Liver (tissue), 8 donors: ENCODE measurements at regions not wholly inside any gene's neighbourhood (a gene's known extent, or its start where the extent isn't known, plus 50 kb on each side); places are given as distances from the start of the nearest gene placed in this dataset.

Experiments used
- DNase-seq: peaks from one replicate; pipeline ENCODE4 v3.0.0-alpha.2; 2017; ENCODE audit warnings: low spot score
- H3K27ac ChIP-seq, 2 donors: one replicate each; pipeline ENCODE4 v1.7.0; 2013; ENCODE audit warnings: inconsistent platforms in 2 of 2, low read length in 2 of 2, control low read depth in 1 of 2, low read depth in 1 of 2, mild to moderate bottlenecking in 1 of 2
- H3K27me3 ChIP-seq, 4 donors: one replicate each; pipeline versions ENCODE4 v1.6.1 to v1.7.0; 2013; ENCODE audit warnings: low read length in 3 of 4, inconsistent platforms in 1 of 4, mild to moderate bottlenecking in 1 of 4, moderate library complexity in 1 of 4; ENCODE audit not compliant: control insufficient read depth in 4 of 4, insufficient read depth in 4 of 4
- H3K36me3 ChIP-seq, 4 donors: one replicate each; pipeline versions ENCODE4 v1.6.1 to v1.7.0; 2013; ENCODE audit warnings: low read length in 3 of 4, mild to moderate bottlenecking in 3 of 4, low read depth in 1 of 4, moderate library complexity in 1 of 4; ENCODE audit not compliant: control insufficient read depth in 4 of 4, insufficient read depth in 3 of 4
- H3K4me1 ChIP-seq, 4 donors: one replicate each; pipeline versions ENCODE4 v1.6.1 to v1.7.0; 2013; ENCODE audit warnings: low read length in 3 of 4, mild to moderate bottlenecking in 3 of 4, moderate library complexity in 1 of 4; ENCODE audit not compliant: control insufficient read depth in 4 of 4, insufficient read depth in 4 of 4
- H3K4me3 ChIP-seq, 3 donors: one replicate each; pipeline versions ENCODE4 v1.6.1 to v1.7.0; 2013; ENCODE audit warnings: low read length in 3 of 3, control low read depth in 1 of 3, low read depth in 1 of 3, mild to moderate bottlenecking in 1 of 3
- H3K9ac ChIP-seq, 2 donors: one replicate each; pipeline ENCODE4 v1.7.0; 2013; ENCODE audit warnings: low read length in 2 of 2, mild to moderate bottlenecking in 2 of 2, moderate library complexity in 2 of 2, control low read depth in 1 of 2, low read depth in 1 of 2
- H3K9me3 ChIP-seq, 4 donors: one replicate each; pipeline versions ENCODE4 v1.6.1 to v1.7.0; 2013; ENCODE audit warnings: low read length in 3 of 4; ENCODE audit not compliant: control insufficient read depth in 4 of 4
- CTCF ChIP-seq: fragments of 150-350 bp; IDR thresholded peaks from 2 replicates; pipeline ENCODE4 v1.5.1; 2017; ENCODE audit warnings: improper control_type of control experiment, low read depth, low read length; ENCODE audit not compliant: missing input control
- EGR1 ChIP-seq, 2 donors: IDR thresholded peaks; 2 replicates each; pipeline ENCODE4 v1.6.1; 2016 to 2018; ENCODE audit warnings: antibody characterized with exemption in 2 of 2, low read depth in 2 of 2
- FOXA1 ChIP-seq: IDR thresholded peaks from 2 replicates; pipeline ENCODE4 v1.6.1; 2016; ENCODE audit warnings: antibody characterized with exemption
- FOXA2 ChIP-seq: IDR thresholded peaks from 2 replicates; pipeline ENCODE4 v1.6.1; 2016; ENCODE audit warnings: antibody characterized with exemption
- GABPA ChIP-seq, 2 donors: IDR thresholded peaks in 1 of 2; conservative IDR thresholded peaks in 1 of 2; 2 replicates each; pipeline ENCODE4 v1.6.1; 2016; ENCODE audit warnings: antibody characterized with exemption in 2 of 2, mild to moderate bottlenecking in 1 of 2, moderate library complexity in 1 of 2
- HNF4A ChIP-seq, 2 donors: conservative IDR thresholded peaks; 2 replicates each; pipeline ENCODE4 v1.6.1; 2016; ENCODE audit warnings: antibody characterized with exemption in 2 of 2, mild to moderate bottlenecking in 2 of 2
- HNF4G ChIP-seq: IDR thresholded peaks from 2 replicates; pipeline ENCODE4 v1.6.1; 2016; ENCODE audit warnings: antibody characterized with exemption
- JUND ChIP-seq, 2 donors: IDR thresholded peaks; 2 replicates each; pipeline ENCODE4 v1.6.1; 2016; ENCODE audit warnings: antibody characterized with exemption in 2 of 2
- NR2F2 ChIP-seq: IDR thresholded peaks from 2 replicates; pipeline ENCODE4 v1.6.1; 2016; ENCODE audit warnings: antibody characterized with exemption
- RAD21 ChIP-seq, 2 donors: IDR thresholded peaks; 2 replicates each; pipeline ENCODE4 v1.6.1; 2016; ENCODE audit warnings: antibody characterized with exemption in 2 of 2, mild to moderate bottlenecking in 2 of 2
- RXRA ChIP-seq, 2 donors: IDR thresholded peaks; 2 replicates each; pipeline ENCODE4 v1.6.1; 2017 to 2018; ENCODE audit warnings: antibody characterized with exemption in 2 of 2, mild to moderate bottlenecking in 1 of 2
- SP1 ChIP-seq: IDR thresholded peaks from 2 replicates; pipeline ENCODE4 v1.6.1; 2018; ENCODE audit warnings: antibody characterized with exemption, mild to moderate bottlenecking
- TAF1 ChIP-seq: conservative IDR thresholded peaks from 2 replicates; pipeline ENCODE4 v1.6.1; 2016; ENCODE audit warnings: antibody characterized with exemption, mild to moderate bottlenecking
- YY1 ChIP-seq: IDR thresholded peaks from 2 replicates; pipeline ENCODE4 v1.6.1; 2016; ENCODE audit warnings: antibody characterized with exemption, mild to moderate bottlenecking
- ZBTB33 ChIP-seq: IDR thresholded peaks from 2 replicates; pipeline ENCODE4 v1.6.1; 2016; ENCODE audit warnings: antibody characterized with exemption
- WGBS: extraction: QIAGEN DNeasy Blood & Tissue Kit; methylation state at CpG from one replicate; pipeline ENCODE4 v1.1.7; 2013; 5-methylcytosine and 5-hydroxymethylcytosine counted together
- TF ChIP-seq, protein P1 (sequence below): IDR thresholded peaks from 2 replicates; pipeline ENCODE4 v1.6.1; 2016; ENCODE audit warnings: antibody characterized with exemption
- TF ChIP-seq, protein P2 (sequence below): IDR thresholded peaks from 2 replicates; pipeline ENCODE4 v1.6.1; 2016; ENCODE audit warnings: antibody characterized with exemption
- donor health status: healthy.
- donor health status: healthy.
- donor health status: healthy.
- donor health status: healthy.
- donor health status: healthy.

- 89% methylated on average over 20 of the region's 20 CpGs for WGBS
- H3K36me3 ChIP-seq: no peaks in the 10 kb centered on the region
- H3K27me3 ChIP-seq: no peaks in the 10 kb centered on the region
- no peak for DNase-seq
- H3K9me3 ChIP-seq: no peaks in the 10 kb centered on the region
- no peaks in the 10 kb centered on the region for H3K4me1 ChIP-seq
- H3K27ac ChIP-seq: no peak overlapping the region
- no peak overlapping the region for H3K4me3 ChIP-seq
- TF ChIP-seq FOXA1 (no peak), JUND (IDR thresholded peaks at IDR 0.05) (no peak), HNF4A (conservative IDR thresholded peaks at IDR 0.05) (no peak), FOXA2 (no peak)
- H3K9ac ChIP-seq: no peak overlapping the region
Measured at GRCh38 chr15:66876731-66877476, 174.9 kb downstream of the SMAD6 start.

- DNase-seq: no peak
- TF ChIP-seq HNF4A (conservative IDR thresholded peaks at IDR 0.05) (no peak), HNF4G (no peak), YY1 (no peak), EGR1 (IDR thresholded peaks at IDR 0.05; ENCODE audit: low read depth in 2 of 2) (no peak), RAD21 (IDR thresholded peaks at IDR 0.05) (no peak), NR2F2 (no peak), RXRA (IDR thresholded peaks at IDR 0.05) (no peak), TAF1 (no peak), CTCF (no peak), GABPA (IDR thresholded peaks at IDR 0.05 in 1 of 2, conservative IDR thresholded peaks at IDR 0.05 in 1 of 2) (no peak), JUND (IDR thresholded peaks at IDR 0.05) (no peak), SP1 (no peak), FOXA1 (no peak)
- TF ChIP-seq, protein P1, sequence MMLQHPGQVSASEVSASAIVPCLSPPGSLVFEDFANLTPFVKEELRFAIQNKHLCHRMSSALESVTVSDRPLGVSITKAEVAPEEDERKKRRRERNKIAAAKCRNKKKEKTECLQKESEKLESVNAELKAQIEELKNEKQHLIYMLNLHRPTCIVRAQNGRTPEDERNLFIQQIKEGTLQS: no peak
- WGBS: 57% methylated on average over 9 of the region's 9 CpGs
- H3K9me3 ChIP-seq: no peaks in the 10 kb centered on the region
- H3K36me3 ChIP-seq: no peaks in the 10 kb centered on the region
- no peaks in the 10 kb centered on the region for H3K27me3 ChIP-seq
- H3K9ac ChIP-seq: no peak overlapping the region
- no peak overlapping the region for H3K4me3 ChIP-seq
- no peaks in the 10 kb centered on the region for H3K4me1 ChIP-seq
- no peak overlapping the region for H3K27ac ChIP-seq
Measured at GRCh38 chr15:66877477-66878271, 175.6 kb downstream of the SMAD6 start.

GRCh38 chr15:66878761-66879160, 176.7 kb downstream of the SMAD6 start:
- TF ChIP-seq, protein P2, sequence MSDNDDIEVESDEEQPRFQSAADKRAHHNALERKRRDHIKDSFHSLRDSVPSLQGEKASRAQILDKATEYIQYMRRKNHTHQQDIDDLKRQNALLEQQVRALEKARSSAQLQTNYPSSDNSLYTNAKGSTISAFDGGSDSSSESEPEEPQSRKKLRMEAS: no peak
- TF ChIP-seq FOXA2: no peak
- no peak for TF ChIP-seq HNF4A (conservative IDR thresholded peaks at IDR 0.05)
- TF ChIP-seq ZBTB33: no peak
- no peak for TF ChIP-seq JUND (IDR thresholded peaks at IDR 0.05)
- TF ChIP-seq HNF4G: no peak
- no peak for TF ChIP-seq EGR1 (IDR thresholded peaks at IDR 0.05; ENCODE audit: low read depth in 2 of 2)
- Histone ChIP-seq H3K27ac (no peak overlapping the region), H3K9me3 (no peaks in the 10 kb centered on the region), H3K4me3 (no peak overlapping the region), H3K27me3 (no peaks in the 10 kb centered on the region), H3K4me1 (peaks cover 0 to 8% (median 4%) of the 10 kb centered on the region in 4 donors), H3K36me3 (no peaks in the 10 kb centered on the region), H3K9ac (no peak overlapping the region)
- 90% methylated on average over 4 of the region's 4 CpGs for WGBS
- DNase-seq: no peak
